ENCODE measurements at regions not wholly inside any gene's neighbourhood (a gene's known extent, or its start where the extent isn't known, plus 50 kb on each side); places are given as distances from the start of the nearest gene placed in this dataset.

GRCh38 chr2:175330195-175330594 lies 148.7 kb upstream of the ATP5MC3 start:
- TF ChIP-seq EZH2 (IDR thresholded peaks at IDR 0.05; ENCODE audit: borderline replicate concordance, low read length) (no peak), CTCF (IDR thresholded peaks at IDR 0.05; ENCODE audit: low read length) (no peak)
